EL (cell line): ENCODE measurements at regions not wholly inside any gene's neighbourhood (a gene's known extent, or its start where the extent isn't known, plus 50 kb on each side); places are given as distances from the start of the nearest gene placed in this dataset.

Experiments used
- DNase-seq: peaks from one replicate; pipeline ENCODE4 v3.0.0-alpha.2; 2016

GRCh38 chr16:8519179-8519578 is 71.1 kb downstream of the TMEM114 start:
- DNase-seq = no peak

- no peak for DNase-seq
Observed at GRCh38 chr16:8517280-8517679, 73.0 kb downstream of the TMEM114 start.

GRCh38 chr16:8516471-8516870 is 73.8 kb downstream of the TMEM114 start:
- DNase-seq = no peak

GRCh38 chr16:8512941-8513624 is 77.2 kb downstream of the TMEM114 start:
- DNase-seq = no peak

- no peak for DNase-seq
Observed at GRCh38 chr16:8511464-8511863, 78.8 kb downstream of the TMEM114 start.

- DNase-seq = no peak
Observed at GRCh38 chr16:8510160-8510559, 80.2 kb downstream of the TMEM114 start.

GRCh38 chr16:8505327-8505991 is 84.9 kb downstream of the TMEM114 start:
- DNase-seq = no peak

GRCh38 chr16:8502446-8502845 is 87.9 kb downstream of the TMEM114 start:
- DNase-seq = no peak

- no peak for DNase-seq
Observed at GRCh38 chr16:8500351-8500750, 90.0 kb downstream of the TMEM114 start.

- no peak for DNase-seq
Observed at GRCh38 chr16:8496364-8496763, 93.9 kb downstream of the TMEM114 start.

GRCh38 chr16:8493972-8494371 is 96.3 kb downstream of the TMEM114 start:
- no peak for DNase-seq

- DNase-seq = no peak
Observed at GRCh38 chr16:8492690-8493089, 97.6 kb downstream of the TMEM114 start.

GRCh38 chr16:8489580-8489979 is 100.7 kb downstream of the TMEM114 start:
- DNase-seq = no peak

GRCh38 chr16:8486985-8487384 is 103.3 kb downstream of the TMEM114 start:
- DNase-seq = no peak

GRCh38 chr16:8483396-8483795 is 106.9 kb downstream of the TMEM114 start:
- no peak for DNase-seq

GRCh38 chr16:8481810-8482209 is 108.5 kb downstream of the TMEM114 start:
- DNase-seq = no peak

- DNase-seq = no peak
Observed at GRCh38 chr16:8476824-8477223, 113.5 kb downstream of the TMEM114 start.

GRCh38 chr16:8474587-8474986 is 115.7 kb downstream of the TMEM114 start:
- no peak for DNase-seq

GRCh38 chr16:8469102-8469778 is 121.1 kb downstream of the TMEM114 start:
- DNase-seq = no peak

GRCh38 chr16:8464979-8465378 is 125.3 kb downstream of the TMEM114 start:
- DNase-seq = no peak

GRCh38 chr16:8459085-8459733 is 131.1 kb downstream of the TMEM114 start:
- DNase-seq = no peak

GRCh38 chr16:8458481-8459046 is 131.7 kb downstream of the TMEM114 start:
- DNase-seq = no peak

- DNase-seq = no peak
Observed at GRCh38 chr16:8453359-8453758, 137.0 kb downstream of the TMEM114 start.
